Neural cell (in vitro differentiated cells): ENCODE measurements at regions not wholly inside any gene's neighbourhood (a gene's known extent, or its start where the extent isn't known, plus 50 kb on each side); places are given as distances from the start of the nearest gene placed in this dataset.

ENCODE experiments used
- CTCF ChIP-seq: fragments of 450-650 bp; IDR thresholded peaks from 2 replicates; pipeline ENCODE4 v1.5.1; 2014; ENCODE audit warnings: antibody characterized with exemption, mild to moderate bottlenecking, moderate library complexity; ENCODE audit not compliant: poor library complexity, severe bottlenecking
- EZH2 ChIP-seq: fragments of 200-600, 300-800 bp; shearing (Covaris generic), sonication (generic); IDR thresholded peaks from 2 replicates; pipeline ENCODE4 v1.6.1; 2014; ENCODE audit warnings: antibody characterized with exemption, low read length, borderline replicate concordance, mild to moderate bottlenecking; ENCODE audit not compliant: insufficient read depth, poor library complexity, severe bottlenecking
- POLR2AphosphoS5 ChIP-seq: IDR thresholded peaks from 2 replicates; pipeline ENCODE4 v1.6.1; 2012
- RAD21 ChIP-seq: fragments of 450-650 bp; conservative IDR thresholded peaks from 2 replicates; pipeline ENCODE4 v1.6.1; 2014; ENCODE audit warnings: antibody characterized with exemption, mild to moderate bottlenecking, moderate library complexity
- REST ChIP-seq: IDR thresholded peaks from 2 replicates; pipeline ENCODE4 v1.6.1; 2012; ENCODE audit warnings: borderline replicate concordance
- SMC3 ChIP-seq: fragments of 450-650 bp; conservative IDR thresholded peaks from 2 replicates; pipeline ENCODE4 v1.6.1; 2014; ENCODE audit warnings: antibody characterized with exemption, mild to moderate bottlenecking, moderate library complexity; ENCODE audit not compliant: poor library complexity
- TAF1 ChIP-seq: IDR thresholded peaks from 2 replicates; pipeline ENCODE4 v1.6.1; 2012; ENCODE audit warnings: low read depth

DNA sequence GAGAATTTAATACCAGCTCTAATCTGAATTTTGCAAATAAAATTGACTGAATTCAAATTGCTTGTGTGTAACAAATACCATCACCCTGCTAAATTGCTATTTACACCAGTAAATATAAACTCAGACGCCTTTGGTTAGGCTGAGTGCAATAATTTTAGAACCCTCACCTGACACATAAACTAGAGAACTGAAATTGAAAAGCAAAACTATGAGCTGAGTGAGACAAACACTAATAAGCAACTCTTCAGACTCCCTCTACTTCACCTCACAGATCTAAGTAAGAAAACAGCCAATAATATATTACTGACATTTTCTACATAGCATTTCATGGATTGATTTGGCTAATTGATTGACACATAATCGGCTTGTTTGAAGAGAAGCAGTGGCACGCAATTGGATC, 621.2 kb downstream of the REEP3 start:
- TF ChIP-seq POLR2AphosphoS5 (no peak), CTCF (no peak), RAD21 (no peak), REST (no peak), EZH2 (no peak), SMC3 (no peak), TAF1 (no peak)
